NCI-H524 treated with DMSO at 0.1 percent for 48 hours (cell line): ENCODE measurements at regions not wholly inside any gene's neighbourhood (a gene's known extent, or its start where the extent isn't known, plus 50 kb on each side); places are given as distances from the start of the nearest gene placed in this dataset.
"Not testable (repeated sequence)": the region's sequence is repeated elsewhere in the genome, so short reads cannot be mapped to it uniquely, and the experiment has no call there.

Experiments
- DNase-seq: peaks from one replicate; lab custom pipeline; 2025; lab: John Stamatoyannopoulos, UW

DNA sequence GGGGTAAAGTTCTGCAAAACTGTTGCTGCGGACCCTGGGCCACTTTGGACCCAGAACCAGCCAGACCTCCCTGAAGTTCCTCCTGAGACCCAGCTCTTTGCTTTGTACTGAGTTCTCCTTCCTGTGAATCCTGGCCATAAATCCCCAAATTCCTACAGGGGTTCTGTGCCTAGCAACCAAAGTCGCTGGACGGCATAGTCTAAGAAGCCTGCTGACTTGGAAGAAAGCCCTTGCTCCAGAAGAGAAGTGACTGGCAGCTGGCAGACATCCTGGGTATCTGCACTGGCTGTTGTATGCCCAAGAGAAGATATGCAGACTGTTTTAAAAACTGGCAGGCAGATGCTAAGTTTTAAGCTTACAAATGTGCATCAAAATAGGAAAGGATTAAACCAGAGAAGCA, 99.9 kb upstream of the SLC24A4 start:
- DNase-seq: no peak

DNA sequence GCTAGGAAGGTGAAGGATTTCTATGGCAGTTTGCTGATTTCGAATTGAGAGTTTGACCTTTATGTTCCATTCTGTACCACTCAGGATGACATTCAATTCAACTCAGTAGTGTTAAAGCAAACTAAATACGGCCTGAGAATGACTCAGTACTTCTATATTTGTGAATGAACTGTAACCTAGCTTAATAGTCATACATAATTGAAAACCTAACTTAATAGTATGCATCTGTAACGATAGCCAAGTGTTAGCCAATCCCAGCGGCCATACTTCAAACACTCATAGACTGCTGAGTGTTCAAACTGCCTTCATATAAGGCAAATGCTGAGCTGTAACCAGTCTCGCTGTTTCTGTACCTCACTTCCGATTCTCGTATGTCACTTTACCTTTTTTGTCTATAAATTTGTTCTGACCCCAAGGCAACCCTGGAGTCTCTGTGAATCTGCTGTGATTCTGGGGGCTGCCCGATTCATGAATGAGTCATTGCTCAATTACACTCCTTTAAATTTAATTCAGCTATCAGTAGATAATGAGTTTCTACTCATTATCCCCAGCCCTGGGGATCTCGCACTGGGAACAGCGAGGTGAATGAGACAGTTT, 98.5 kb upstream of the SLC24A4 start:
- no peak for DNase-seq

DNA sequence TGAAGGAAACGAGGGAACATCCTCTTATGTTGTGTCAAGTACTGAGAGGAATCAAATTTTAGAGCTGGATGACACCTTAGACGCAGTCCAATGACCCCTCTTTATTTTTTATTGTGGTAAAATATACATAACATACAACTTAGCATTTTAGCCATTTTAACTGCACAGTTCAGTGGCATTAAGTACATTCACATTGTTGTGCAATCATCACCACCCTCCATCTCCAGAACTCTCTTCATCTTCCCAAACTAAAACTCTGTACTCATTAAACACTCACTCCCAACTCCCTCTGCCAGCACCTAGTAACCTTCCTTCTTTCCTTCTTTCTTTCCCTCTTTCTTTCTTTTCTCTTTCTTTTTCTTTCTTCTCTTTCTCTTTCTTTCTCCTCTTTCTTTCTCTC, 97.2 kb upstream of the SLC24A4 start:
- DNase-seq: no peak

DNA sequence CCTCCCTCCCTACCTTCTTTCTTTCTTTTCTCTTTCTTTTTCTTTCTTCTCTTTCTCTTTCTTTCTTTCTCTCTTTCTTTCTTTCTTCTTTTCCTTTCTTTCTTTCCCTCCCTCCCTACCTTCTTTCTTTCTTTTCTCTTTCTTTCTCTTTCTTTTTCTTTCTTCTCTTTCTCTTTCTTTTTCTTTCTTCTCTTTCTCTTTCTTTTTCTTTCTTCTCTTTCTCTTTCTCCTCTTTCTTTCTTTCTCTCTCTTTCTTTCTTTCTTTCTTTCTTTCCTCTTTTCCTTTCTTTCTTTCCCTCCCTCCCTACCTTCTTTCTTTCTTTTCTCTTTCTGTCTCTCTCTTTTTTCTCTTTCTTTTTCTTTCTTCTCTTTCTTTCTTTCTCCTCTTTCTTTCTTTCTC, 96.8 kb upstream of the SLC24A4 start:
- DNase-seq: not testable (repeated sequence)

DNA sequence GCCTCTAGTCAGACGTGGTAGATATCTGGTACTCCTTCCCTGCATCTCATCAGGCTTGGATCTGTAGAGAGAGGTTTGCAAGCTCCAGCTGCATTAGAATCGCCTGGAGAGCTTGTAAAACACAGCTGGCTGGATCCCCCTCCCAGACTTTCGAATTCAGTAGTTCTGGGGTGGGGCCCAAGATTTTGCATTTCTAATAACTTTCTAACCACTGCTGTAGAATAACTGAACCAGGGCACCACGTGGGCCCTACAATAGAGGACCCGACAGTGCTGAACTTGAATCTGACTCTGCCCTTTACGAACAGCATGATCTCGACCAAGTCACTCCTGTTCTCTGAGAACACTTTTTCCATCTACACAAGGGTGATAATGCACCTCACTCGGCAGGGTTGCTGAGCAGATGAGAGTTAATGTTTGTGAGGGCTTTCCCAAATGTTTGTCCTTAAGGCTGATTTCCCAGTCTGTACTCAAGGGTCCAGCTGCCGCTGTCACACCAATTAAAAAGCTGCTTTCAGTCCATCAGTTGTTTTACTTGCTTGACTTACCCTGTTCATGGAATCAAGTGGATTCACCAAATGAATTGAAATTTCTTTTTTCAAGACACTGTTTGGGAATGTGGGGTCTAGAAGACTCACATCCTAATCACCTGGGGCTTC, 86.6 kb upstream of the SLC24A4 start:
- peak; percentile 63 for DNase-seq

DNA sequence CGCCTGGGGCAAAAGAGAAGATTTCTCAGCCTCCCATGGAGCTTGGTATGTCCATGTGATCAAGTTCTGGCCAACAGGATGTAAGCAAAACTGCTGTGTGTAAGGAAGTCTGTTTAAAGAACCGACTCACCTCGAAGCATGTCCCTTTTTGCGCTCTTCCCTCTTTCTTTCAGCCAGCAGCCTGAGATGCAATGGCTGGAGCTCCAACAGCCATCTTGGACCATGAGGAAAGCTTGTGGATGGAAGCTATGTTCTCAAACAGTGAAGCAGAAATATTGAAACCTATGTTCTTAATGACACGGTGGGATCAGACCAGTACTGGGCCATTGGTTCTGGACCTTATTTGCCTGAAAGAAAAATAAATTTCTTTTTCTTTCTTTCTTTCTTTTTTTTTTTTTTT, 82.3 kb upstream of the SLC24A4 start:
- no peak for DNase-seq

DNA sequence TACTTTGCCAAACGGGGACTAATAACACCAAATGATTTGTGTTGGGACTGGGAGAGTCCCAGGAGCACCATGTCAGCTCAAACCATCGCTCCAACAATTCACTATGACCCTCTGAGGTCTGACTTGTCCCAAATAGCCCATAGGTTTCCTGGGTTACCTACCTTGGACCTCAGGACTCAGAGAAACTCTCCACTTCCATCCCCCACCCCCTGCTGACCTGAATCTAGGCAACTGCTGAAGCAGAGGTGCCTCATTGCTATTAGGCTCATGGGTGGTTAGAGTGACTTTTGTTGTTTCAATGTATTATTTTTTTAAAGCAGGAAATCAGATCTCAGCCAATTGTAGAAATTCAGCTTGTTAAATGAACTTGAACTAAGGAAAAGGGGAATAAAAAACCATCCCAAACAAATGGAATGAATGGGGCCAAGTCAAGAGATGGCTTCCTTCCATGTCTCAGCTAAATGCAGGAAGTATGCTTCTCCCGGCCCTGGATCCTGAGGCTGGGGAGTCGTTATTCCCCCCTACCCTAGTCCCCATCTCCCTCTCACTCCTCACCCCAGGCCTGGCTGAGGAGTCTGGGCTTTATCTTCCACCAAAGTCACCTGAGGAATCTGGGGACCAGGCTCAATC, 80.9 kb upstream of the SLC24A4 start:
- DNase-seq: no peak

DNA sequence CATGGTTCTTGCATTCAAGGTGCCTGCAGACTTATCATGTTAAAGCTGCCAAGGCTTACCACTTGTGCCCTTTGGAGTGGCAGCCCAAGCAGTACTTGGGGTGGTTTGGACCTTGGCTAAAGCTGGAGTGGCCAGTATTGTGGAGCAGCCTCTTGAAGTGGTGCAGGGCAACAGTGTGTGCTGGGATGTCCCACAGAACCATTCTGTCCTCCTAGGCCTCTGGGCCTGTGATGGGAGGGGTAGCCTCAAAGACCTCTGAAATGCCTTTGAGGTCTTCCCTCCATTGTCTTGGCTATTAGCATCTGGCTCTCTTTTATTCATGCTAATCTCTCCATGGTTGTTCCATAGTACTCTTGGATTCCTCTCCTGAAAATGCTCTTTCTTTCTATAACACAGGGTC, 78.2 kb upstream of the SLC24A4 start:
- no peak for DNase-seq

DNA sequence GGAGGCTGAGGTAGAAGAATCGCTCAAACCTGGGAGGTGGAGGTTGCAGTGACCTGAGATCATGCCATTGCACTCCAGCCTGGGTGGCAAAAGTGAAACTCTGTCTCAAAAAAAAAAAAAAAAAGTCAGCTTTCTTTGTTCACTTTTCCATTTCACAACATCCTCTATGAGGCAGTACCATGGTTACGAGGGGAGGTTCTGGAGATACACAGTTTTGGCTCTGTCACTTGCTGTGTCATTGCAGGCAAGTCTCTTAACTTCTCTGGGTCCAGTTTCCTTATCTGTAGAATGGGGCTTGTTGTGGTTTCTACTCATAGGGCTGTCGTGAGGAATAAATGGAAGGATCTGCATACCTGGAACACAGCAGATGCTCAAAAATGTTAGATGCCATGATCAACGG, 75.6 kb upstream of the SLC24A4 start:
- DNase-seq: no peak

DNA sequence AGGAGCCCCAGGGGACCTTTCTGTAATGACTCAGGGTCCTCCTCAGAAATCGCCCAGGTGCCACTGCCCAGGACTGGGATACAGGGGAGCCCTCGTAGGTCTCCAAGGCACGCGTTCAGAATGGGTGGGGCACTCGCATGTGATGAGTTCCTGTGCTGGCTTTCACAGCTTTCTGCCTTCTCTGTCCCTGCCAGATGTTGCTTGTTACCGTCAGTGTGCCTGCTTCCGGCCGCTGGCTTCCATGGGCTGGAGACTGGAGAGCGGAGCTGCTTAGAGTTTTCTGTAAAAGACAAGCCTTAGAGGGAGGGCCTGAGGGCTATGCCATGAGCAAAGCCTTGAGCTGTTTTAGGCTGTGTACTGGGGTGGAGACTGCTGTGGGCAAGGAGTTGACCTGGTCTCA, 75.0 kb upstream of the SLC24A4 start:
- DNase-seq: no peak

DNA sequence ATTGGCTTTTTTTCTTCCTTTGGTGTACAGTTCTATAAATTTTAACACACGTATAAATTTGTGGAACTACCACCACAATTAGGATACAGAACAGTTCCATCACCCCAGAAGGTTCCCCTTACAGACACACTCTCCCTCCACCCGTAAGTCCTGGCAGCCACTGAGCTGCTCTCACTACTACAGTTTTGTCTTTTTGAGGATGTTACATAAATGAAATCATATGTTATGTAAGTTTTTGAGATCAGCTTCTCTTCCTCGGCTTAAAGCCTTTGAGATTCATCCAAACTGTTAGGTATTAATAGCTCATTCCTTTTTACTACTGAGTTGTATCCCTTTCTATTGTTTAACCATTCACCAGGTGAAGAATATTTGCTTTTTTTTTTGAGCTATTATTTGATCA, 74.3 kb upstream of the SLC24A4 start:
- no peak for DNase-seq

DNA sequence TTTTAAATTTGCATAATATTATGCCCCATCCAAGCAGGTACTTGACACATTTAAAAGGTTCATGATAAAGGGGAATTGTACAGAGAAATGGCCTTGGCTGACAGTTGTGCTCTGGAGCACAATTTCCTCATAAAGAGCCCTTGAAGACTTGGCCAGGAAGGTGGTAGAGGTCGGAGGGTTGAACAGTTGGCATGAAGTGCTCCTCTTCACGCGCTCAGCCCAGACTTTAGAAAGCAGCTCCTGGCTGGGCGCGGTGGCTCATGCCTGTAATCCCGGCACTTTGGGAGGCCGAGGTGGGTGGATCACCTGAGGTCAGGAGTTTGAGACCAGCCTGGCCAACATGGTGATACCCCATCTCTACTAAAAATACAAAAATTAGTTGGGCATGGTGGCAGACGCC, 72.6 kb upstream of the SLC24A4 start:
- DNase-seq: not testable (repeated sequence)

DNA sequence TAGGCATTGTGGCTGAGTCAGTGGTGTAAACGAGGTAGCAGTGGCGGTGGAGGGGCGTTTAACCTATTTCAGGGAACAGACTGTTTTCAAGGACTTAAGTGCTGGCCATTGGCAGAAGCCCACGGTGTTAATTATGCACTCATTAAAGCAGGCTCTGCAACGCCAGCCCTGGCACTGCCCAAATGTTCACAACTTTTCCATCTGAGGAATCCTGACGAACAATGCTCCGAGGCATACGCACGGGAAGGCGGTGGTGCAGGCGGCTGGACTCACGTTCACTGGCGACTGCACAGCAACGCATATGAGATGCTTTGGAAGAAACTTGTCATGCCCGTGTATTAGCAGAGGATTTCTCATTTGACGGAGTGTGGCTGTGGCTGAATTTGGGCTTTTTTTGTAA, 70.6 kb upstream of the SLC24A4 start:
- peak; percentile 64 for DNase-seq

DNA sequence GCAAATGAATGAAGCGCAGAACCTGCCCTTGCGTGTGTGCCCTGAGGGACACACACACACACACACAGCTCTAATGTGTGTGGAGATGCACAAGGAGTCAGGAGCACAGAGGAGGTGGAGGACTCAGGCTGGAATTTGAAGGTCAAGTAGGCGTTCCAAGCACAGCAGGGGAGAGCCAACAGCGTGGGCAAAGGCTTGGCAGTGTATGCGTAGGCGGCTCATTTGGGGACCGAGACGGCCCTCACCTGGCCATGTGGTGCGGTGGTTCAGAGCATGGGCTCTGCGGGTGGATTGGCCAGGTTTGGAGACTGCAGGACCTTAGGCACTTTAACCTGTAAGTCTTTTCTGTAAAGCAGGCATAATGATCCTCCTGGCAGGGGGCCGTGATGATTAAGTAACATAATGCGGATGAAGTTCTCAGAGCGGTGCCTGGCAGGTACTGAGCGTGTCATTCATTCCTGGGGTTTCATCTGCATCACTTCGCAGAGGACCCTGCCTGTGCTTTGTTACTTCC, 69.5 kb upstream of the SLC24A4 start:
- DNase-seq: peak; percentile 63

DNA sequence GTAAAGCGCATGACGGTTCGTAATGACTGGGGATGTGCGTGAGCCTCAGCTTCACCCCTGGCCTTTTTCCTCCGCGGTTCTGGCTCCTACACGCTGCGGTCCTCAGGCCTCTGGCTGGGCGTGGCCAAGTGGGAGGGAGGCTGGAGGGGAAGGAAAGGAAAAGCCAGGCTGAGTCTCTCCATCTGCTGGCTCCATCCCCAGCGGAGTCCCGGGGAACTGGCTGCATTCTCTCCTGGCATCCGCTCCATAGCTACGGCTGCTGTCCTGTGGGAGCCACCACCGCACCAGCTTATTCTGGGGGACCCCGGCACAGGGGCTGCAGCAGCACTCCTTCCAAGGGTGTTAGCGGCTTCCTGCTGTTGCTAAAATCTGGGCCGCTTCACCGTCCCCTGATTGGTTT, 68.2 kb upstream of the SLC24A4 start:
- no peak for DNase-seq

DNA sequence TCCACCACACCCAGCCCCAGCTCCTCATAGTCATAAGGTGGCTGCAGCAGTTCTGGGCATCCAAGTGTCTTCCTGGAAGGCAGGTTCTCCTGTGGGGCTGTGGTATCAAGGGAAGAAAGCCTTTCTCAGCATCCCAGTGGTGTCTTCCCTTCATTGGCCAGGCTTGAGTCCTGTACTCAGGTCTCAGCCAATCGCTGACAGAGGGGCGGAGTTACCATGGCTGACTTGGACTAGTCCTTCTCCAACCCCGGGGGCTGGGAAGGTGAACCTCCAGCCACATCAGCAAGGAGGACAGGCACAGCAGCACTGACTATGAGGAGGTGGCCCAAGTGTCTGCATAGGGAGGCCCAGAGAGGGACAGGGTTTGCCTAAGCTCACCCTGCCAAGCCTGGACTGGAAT, 64.0 kb upstream of the SLC24A4 start:
- no peak for DNase-seq

DNA sequence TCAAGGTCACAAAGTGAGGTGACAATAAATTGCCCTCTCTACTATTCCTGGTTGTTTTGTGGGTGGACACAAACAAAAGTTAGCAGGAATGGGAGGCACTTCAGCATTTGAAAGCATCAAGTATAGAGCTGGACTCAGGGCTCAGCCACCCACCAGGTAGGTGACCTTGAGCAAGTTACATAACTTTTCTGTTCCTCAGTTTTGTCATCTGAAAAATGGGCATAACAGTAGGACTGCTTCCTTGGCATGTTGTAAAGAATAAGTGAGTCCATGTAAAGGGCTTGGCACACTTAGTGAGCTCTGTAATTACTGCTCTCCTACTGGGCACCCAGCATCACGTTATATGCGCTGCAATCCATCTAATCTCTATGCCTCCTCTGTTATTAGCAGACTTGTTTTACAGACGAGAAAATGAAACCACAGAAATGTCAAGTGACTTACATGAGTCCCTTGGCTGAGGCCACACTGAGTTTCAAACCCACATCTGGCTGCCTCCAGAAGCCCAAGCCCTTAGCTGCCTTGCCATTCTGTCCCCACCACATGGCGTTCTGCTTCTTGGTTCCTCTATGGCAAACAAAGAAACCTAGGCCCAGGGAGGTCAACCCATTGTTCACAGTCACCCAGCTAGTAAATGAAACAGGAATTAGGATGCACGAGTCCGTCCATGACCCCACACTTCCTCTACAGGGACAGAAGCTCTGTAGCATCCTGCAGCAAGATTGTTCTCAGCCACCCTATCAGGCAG, 63.2 kb upstream of the SLC24A4 start:
- DNase-seq: no peak

DNA sequence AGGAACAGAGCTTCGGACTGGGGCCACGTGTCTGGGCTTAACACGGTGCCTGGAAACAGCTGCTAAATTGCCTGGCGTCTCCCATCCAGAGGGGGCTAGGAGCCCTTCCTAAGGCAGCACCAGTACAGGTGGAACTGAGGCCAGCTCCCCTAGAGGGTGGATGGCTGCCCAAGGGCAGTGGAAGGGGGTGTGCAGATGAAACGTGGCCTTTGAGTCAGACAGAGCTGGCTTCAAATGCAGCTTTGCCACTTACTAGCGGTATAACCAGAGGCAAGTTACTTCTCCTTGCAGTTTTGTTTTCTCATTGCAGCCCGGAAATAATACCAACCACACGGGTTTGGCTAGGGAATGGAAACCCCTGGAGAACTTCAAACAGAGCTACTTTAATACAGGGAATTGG, 59.3 kb upstream of the SLC24A4 start:
- no peak for DNase-seq

DNA sequence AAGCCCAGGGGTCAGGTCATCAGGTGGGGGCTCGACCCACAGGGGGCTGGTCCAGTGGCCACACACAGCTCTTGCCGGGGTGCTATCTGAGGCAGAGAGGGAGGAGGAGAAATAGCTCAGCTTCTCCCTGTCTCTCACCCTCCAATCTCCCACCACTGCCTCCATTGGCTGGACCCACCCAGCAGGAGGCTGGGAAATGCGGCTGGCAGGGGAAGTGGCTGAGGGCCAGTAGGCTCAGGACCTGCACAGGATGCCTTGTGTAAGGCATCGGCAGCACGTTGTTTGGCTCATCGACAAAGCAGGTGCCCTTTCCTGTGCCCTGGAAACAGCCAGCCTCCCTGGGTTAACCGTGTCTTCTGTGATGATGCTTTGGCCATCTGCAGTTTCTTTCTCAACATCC, 58.8 kb upstream of the SLC24A4 start:
- no peak for DNase-seq

DNA sequence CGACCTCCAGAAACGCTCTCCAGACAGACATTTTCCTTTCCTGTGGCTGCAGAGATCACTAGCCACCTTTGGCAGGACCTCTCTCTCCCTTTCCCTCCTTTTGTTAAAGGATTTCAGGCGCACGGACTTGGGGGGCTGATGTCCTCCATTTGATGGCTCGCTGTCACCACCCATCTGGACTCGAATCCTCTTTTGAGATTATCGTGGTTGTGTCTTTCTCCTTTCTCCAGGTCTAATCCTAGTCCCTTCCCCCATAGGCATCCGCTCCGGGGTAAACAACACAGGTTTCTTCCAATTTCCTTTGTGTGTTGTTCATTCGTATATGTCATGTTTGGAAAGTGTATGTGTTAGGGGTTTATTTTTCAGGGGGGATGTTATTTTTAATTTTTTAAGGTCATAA, 56.7 kb upstream of the SLC24A4 start:
- DNase-seq: no peak
